NCI-H446 treated with DMSO at 0.1 percent for 48 hours (cell line): ENCODE measurements at regions not wholly inside any gene's neighbourhood (a gene's known extent, or its start where the extent isn't known, plus 50 kb on each side); places are given as distances from the start of the nearest gene placed in this dataset.
"Not testable (repeated sequence)": the region's sequence is repeated elsewhere in the genome, so short reads cannot be mapped to it uniquely, and the experiment has no call there.

ENCODE experiments used
- DNase-seq: peaks from one replicate; lab custom pipeline; 2025; lab: John Stamatoyannopoulos, UW

GRCh38 chr13:83471011-83471410 is 411.3 kb downstream of the SLITRK1 start:
- DNase-seq = no peak

DNA sequence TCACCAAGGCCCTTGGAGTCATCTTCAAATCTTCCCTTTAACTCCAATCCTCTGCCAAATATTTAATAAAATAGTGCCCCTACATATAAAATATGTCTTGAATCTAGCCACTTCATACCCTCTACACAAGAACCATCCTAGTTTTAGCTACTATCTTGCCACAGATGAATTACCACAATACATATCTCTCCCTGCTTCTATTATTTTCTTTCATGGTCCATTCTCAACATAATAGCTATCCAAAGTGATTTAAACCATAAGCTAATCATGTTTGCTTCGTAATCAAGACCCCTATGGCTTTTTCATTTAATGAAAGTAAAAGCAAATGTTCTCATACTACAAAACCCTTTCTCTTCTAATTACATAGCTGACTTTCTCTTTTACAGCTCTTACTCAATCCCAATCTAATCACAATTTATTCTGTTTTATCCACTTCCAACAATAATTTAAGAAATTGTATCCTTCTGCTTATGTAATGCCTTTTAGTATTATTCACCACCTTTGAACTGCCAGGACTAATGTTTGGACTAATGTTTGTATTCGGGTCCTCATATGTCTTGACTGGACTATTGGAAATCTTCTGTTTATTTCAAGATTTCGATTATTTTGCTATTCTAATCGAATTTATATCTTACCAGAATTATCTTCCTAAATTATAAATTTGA is 412.0 kb downstream of the SLITRK1 start:
- DNase-seq = no peak

DNA sequence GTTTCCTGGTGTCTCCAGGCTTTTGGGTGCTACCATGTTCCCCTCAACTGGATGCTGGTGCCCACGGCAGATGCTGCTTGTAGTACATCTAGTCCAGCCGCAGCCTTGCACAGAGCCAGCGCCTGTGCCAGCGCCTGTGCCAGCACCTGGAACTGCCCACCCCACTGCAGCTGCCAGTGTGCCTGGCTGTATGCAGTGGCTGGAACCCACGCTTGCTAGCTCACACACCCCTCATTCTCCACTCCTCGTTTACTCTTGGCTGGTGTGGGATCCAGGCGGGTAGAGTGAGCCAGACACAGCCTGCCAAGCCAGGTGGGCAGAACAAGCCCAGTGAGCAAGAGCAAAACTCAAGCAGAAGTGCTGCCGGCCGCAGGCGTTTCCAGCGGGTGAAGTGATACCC is 428.6 kb downstream of the SLITRK1 start:
- no peak for DNase-seq

DNA sequence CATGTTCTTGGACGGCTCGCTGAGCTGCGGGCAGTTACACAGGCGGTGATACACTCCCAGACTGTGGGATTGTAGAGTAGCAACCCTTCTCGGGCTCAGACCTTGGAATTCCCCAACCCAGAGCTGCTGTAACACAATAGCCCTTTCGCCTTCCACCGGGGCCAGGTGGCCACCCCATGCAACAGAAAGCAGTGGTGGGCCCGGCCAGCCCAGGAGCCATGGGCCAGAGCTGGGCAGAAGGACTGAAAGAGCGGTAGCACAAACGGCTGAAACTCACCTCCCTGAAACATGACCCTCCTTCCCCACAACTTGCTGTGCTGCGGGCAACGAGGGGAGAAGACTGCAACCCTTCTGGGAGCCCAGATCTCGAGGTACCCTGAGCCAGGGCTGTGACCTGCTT is 429.0 kb downstream of the SLITRK1 start:
- DNase-seq = no peak

GRCh38 chr13:83452292-83452950 is 429.9 kb downstream of the SLITRK1 start:
- no peak for DNase-seq

DNA sequence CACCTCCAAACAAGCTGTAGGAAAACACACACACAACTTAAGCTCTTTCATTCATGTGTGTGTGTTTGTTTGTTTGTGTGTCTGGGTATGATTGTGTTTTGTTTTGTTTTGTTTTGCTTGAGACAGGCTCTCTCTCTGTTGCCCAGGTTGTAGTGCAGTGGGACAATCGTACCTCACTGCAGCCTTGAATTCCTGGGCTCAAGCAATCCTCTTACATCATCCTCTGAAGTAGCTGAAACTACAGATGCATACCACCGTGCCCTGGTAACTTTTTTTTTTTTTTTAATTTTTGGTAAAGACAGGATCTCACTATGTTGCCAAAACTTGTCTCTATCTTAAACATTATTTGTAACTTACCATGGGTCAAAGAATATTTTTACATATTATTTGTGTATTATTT is 431.7 kb downstream of the SLITRK1 start:
- DNase-seq = no peak

GRCh38 chr13:83449668-83450395 is 432.4 kb downstream of the SLITRK1 start:
- no peak for DNase-seq

DNA sequence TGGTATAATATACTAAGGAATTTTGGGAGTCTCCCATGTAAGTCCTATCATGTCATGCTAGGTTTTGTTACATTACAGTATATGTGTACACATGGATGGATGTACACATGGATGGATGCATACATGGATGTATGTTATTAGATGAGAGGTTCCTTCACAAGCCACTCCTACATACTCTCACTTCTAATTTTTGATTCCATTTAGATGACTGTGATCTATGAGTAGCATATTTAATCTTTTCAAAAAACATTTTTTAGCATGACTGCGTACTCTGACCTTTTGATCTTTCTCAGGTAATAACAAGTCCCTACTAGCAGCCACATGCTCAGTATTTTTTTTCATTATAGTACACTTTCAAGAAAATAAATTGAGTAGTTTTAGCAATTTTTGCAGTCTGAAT is 441.8 kb downstream of the SLITRK1 start:
- DNase-seq = no peak

DNA sequence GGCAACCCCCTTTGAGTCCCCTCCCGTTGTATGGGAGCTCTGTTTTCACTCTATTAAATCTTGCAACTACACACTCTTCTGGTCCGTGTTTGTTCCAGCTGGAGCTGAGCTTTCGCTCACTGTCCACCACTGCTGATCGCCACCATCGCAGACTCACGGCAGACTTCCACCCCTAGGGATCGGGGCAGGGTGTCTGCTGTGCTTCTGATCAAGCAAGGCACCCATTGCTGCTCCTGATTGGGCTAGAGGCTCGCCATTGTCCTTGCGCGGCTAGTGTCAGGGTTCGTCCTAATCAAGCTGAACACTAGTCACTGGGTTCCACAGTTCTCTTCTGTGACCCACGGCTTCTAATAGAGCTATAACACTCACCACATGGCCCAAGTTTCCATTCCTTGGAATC is 442.8 kb downstream of the SLITRK1 start:
- DNase-seq = not testable (repeated sequence)

DNA sequence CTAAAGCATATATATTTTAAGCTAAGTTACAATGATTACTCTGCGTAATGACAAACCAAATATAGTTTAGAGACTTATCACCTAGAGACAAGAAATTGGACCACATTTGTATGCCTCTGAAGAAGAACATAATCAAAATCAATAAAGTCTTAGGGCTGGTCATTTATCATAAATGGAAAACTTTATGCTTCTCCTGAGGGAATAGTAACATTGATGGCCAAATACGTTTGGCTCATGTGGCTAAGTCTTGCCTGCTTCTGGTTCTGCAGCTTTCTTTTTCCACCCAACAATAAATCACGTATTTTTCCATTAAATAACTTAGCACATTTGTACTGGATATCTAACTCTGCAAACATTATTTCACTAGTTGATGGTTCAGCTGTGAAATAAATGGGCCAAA is 458.4 kb downstream of the SLITRK1 start:
- no peak for DNase-seq

GRCh38 chr13:83423381-83423780 is 458.9 kb downstream of the SLITRK1 start:
- peak; percentile 37 for DNase-seq

DNA sequence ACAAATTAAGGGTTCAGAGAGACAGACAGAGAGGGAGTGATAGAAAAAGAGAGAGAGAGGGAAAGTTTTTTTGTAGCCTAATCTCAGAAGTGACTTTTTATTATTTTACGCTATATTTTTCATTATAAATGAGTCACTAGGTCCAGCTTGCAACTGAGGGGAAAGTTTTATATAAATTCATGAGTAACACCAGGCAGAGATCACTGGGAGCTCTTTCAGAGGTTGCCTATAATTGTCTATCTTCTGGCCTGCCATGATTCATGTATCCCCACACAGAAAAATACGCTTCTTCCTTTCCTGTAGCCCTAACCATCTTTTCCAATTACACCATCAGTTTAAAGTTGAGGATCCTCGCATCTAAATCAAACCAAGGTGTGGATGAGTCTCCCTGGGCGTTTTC is 467.9 kb downstream of the SLITRK1 start:
- DNase-seq = no peak

GRCh38 chr13:83386609-83387008 is 495.7 kb downstream of the SLITRK1 start:
- no peak for DNase-seq

- no peak for DNase-seq
These were observed 503.4 kb downstream of the SLITRK1 start for GRCh38 chr13:83378908-83379307.

DNA sequence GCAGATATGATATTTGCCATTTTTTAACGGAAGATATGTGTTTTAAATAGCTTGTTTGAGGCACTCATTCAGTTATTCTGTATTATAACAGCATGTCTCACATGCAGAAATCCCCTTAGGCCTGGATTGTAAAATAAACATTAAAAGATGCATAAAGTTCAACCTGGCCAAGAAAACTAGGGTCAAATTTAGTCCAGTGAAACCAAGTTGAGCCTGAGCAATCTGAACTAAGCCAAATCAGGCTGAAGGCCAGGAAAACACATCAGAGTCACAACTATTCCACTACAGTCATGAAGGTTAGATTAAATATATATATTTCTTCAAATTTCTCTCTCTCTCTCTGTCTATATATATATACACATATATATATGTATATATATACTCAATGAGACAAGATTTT is 504.8 kb downstream of the SLITRK1 start:
- no peak for DNase-seq

GRCh38 chr13:83372786-83373185 is 509.5 kb downstream of the SLITRK1 start:
- DNase-seq = no peak

DNA sequence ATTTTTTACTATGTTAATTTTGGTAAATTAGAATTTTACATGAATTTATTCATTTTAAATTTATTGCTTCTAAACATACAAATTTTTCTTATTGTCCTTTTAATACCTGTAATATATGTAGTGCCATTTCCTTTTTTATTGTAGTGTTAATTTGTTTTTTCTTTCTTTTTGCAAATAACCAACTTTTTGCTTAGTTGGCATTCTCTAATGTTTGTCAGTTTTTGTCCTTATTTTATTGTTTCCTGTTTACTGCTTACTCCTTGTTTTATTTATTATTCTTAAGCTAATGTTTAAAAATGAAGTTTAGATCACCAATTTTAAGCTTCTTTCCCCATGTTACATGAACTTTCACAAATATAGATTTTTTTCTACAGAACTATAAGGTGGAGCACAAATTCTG is 516.6 kb downstream of the SLITRK1 start:
- no peak for DNase-seq

GRCh38 chr13:83355041-83355440 is 527.2 kb downstream of the SLITRK1 start:
- DNase-seq = no peak

- DNase-seq = no peak
These were observed 529.9 kb downstream of the SLITRK1 start for GRCh38 chr13:83352391-83352790.

DNA sequence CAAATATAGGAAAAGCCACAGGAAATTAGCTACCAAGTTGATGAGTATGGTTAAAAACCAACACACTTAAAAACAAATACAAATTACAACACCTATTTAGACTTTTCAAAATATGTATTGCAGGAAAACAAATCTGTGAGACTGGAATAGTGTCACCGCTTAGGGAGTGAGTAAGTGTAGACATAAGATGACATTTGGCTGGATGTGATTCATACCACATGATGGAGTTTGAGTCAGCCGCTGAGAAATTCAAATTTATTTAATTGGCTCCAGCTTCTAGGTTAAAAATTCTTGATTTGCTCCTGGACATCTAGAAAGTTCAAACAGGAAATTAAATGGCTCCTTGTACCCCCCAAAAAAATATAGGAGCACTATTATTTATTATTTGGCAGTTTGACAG is 531.7 kb downstream of the SLITRK1 start:
- DNase-seq = no peak

GRCh38 chr13:83344518-83344917 is 537.8 kb downstream of the SLITRK1 start:
- no peak for DNase-seq

DNA sequence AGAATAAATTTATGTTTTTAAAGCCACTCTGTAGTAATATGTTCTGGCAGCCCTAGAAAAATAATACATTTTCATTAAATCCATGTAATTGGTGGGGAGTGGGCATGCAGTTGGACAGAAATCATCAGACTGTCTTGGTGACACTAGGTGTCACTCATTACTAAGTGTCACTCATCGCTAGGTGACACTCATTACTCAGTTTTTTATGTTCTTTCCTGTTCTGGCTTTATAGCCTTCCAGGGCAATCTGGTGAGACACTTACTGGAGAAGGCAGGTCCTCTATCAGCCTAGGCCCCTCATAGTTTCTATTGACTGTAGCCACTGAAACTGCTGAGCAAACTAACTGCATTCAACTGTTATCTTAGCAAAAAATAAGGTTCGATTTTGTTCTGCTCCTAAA is 542.1 kb downstream of the SLITRK1 start:
- DNase-seq = no peak

- no peak for DNase-seq
These were observed 548.5 kb downstream of the SLITRK1 start for GRCh38 chr13:83333614-83334388.
